Liver (tissue), 7 donors: ENCODE measurements at regions not wholly inside any gene's neighbourhood (a gene's known extent, or its start where the extent isn't known, plus 50 kb on each side); places are given as distances from the start of the nearest gene placed in this dataset.

Experiments used
- DNase-seq: peaks from one replicate; pipeline ENCODE4 v3.0.0-alpha.2; 2017; ENCODE audit warnings: low spot score
- H3K27ac ChIP-seq, 2 donors: one replicate each; pipeline ENCODE4 v1.7.0; 2013; ENCODE audit warnings: inconsistent platforms in 2 of 2, low read length in 2 of 2, control low read depth in 1 of 2, low read depth in 1 of 2, mild to moderate bottlenecking in 1 of 2
- H3K27me3 ChIP-seq, 4 donors: one replicate each; pipeline versions ENCODE4 v1.6.1 to v1.7.0; 2013; ENCODE audit warnings: low read length in 3 of 4, inconsistent platforms in 1 of 4, mild to moderate bottlenecking in 1 of 4, moderate library complexity in 1 of 4; ENCODE audit not compliant: control insufficient read depth in 4 of 4, insufficient read depth in 4 of 4
- H3K36me3 ChIP-seq, 4 donors: one replicate each; pipeline versions ENCODE4 v1.6.1 to v1.7.0; 2013; ENCODE audit warnings: low read length in 3 of 4, mild to moderate bottlenecking in 3 of 4, low read depth in 1 of 4, moderate library complexity in 1 of 4; ENCODE audit not compliant: control insufficient read depth in 4 of 4, insufficient read depth in 3 of 4
- H3K4me1 ChIP-seq, 4 donors: one replicate each; pipeline versions ENCODE4 v1.6.1 to v1.7.0; 2013; ENCODE audit warnings: low read length in 3 of 4, mild to moderate bottlenecking in 3 of 4, moderate library complexity in 1 of 4; ENCODE audit not compliant: control insufficient read depth in 4 of 4, insufficient read depth in 4 of 4
- H3K4me3 ChIP-seq, 3 donors: one replicate each; pipeline versions ENCODE4 v1.6.1 to v1.7.0; 2013; ENCODE audit warnings: low read length in 3 of 3, control low read depth in 1 of 3, low read depth in 1 of 3, mild to moderate bottlenecking in 1 of 3
- H3K9ac ChIP-seq, 2 donors: one replicate each; pipeline ENCODE4 v1.7.0; 2013; ENCODE audit warnings: low read length in 2 of 2, mild to moderate bottlenecking in 2 of 2, moderate library complexity in 2 of 2, control low read depth in 1 of 2, low read depth in 1 of 2
- H3K9me3 ChIP-seq, 4 donors: one replicate each; pipeline versions ENCODE4 v1.6.1 to v1.7.0; 2013; ENCODE audit warnings: low read length in 3 of 4; ENCODE audit not compliant: control insufficient read depth in 4 of 4
- ATF3 ChIP-seq: IDR thresholded peaks from 2 replicates; pipeline ENCODE4 v1.6.1; 2016; ENCODE audit warnings: antibody characterized with exemption
- FOXA1 ChIP-seq: IDR thresholded peaks from 2 replicates; pipeline ENCODE4 v1.6.1; 2016; ENCODE audit warnings: antibody characterized with exemption
- FOXA2 ChIP-seq: IDR thresholded peaks from 2 replicates; pipeline ENCODE4 v1.6.1; 2016; ENCODE audit warnings: antibody characterized with exemption
- GABPA ChIP-seq, 2 donors: IDR thresholded peaks in 1 of 2; conservative IDR thresholded peaks in 1 of 2; 2 replicates each; pipeline ENCODE4 v1.6.1; 2016; ENCODE audit warnings: antibody characterized with exemption in 2 of 2, mild to moderate bottlenecking in 1 of 2, moderate library complexity in 1 of 2
- HNF4A ChIP-seq, 2 donors: conservative IDR thresholded peaks; 2 replicates each; pipeline ENCODE4 v1.6.1; 2016; ENCODE audit warnings: antibody characterized with exemption in 2 of 2, mild to moderate bottlenecking in 2 of 2
- JUND ChIP-seq, 2 donors: IDR thresholded peaks; 2 replicates each; pipeline ENCODE4 v1.6.1; 2016; ENCODE audit warnings: antibody characterized with exemption in 2 of 2
- MAX ChIP-seq: IDR thresholded peaks from 2 replicates; pipeline ENCODE4 v1.6.1; 2016; ENCODE audit warnings: antibody characterized with exemption
- NR2F2 ChIP-seq: IDR thresholded peaks from 2 replicates; pipeline ENCODE4 v1.6.1; 2016; ENCODE audit warnings: antibody characterized with exemption
- RAD21 ChIP-seq, 2 donors: IDR thresholded peaks; 2 replicates each; pipeline ENCODE4 v1.6.1; 2016; ENCODE audit warnings: antibody characterized with exemption in 2 of 2, mild to moderate bottlenecking in 2 of 2
- REST ChIP-seq: IDR thresholded peaks from 2 replicates; pipeline ENCODE4 v1.6.1; 2016; ENCODE audit warnings: antibody characterized with exemption, mild to moderate bottlenecking
- RXRA ChIP-seq, 2 donors: IDR thresholded peaks; 2 replicates each; pipeline ENCODE4 v1.6.1; 2017 to 2018; ENCODE audit warnings: antibody characterized with exemption in 2 of 2, mild to moderate bottlenecking in 1 of 2
- SP1 ChIP-seq: IDR thresholded peaks from 2 replicates; pipeline ENCODE4 v1.6.1; 2018; ENCODE audit warnings: antibody characterized with exemption, mild to moderate bottlenecking
- TAF1 ChIP-seq: conservative IDR thresholded peaks from 2 replicates; pipeline ENCODE4 v1.6.1; 2016; ENCODE audit warnings: antibody characterized with exemption, mild to moderate bottlenecking
- YY1 ChIP-seq: IDR thresholded peaks from 2 replicates; pipeline ENCODE4 v1.6.1; 2016; ENCODE audit warnings: antibody characterized with exemption, mild to moderate bottlenecking
- ZBTB33 ChIP-seq: IDR thresholded peaks from 2 replicates; pipeline ENCODE4 v1.6.1; 2016; ENCODE audit warnings: antibody characterized with exemption
- WGBS: extraction: QIAGEN DNeasy Blood & Tissue Kit; methylation state at CpG from one replicate; pipeline ENCODE4 v1.1.7; 2013; 5-methylcytosine and 5-hydroxymethylcytosine counted together
- donor health status: healthy.
- donor health status: healthy.
- donor health status: healthy.
- donor health status: healthy.

GRCh38 chr6:142612956-142613355, 311.1 kb downstream of the ADGRG6 start:
- Histone ChIP-seq H3K4me3 (no peak overlapping the region), H3K27ac (no peak overlapping the region), H3K9ac (no peak overlapping the region), H3K27me3 (no peaks in the 10 kb centered on the region), H3K36me3 (no peaks in the 10 kb centered on the region), H3K4me1 (no peaks in the 10 kb centered on the region), H3K9me3 (peaks cover 0 to 5% (median 1%) of the 10 kb centered on the region in 4 donors)
- no peak for TF ChIP-seq ZBTB33
- no peak for TF ChIP-seq NR2F2
- no peak for TF ChIP-seq RXRA (IDR thresholded peaks at IDR 0.05)
- TF ChIP-seq GABPA (IDR thresholded peaks at IDR 0.05 in 1 of 2, conservative IDR thresholded peaks at IDR 0.05 in 1 of 2) = no peak
- TF ChIP-seq FOXA1 = no peak
- no peak for TF ChIP-seq RAD21 (IDR thresholded peaks at IDR 0.05)
- TF ChIP-seq YY1 = no peak
- TF ChIP-seq ATF3 = no peak
- no peak for TF ChIP-seq REST
- no peak for TF ChIP-seq HNF4A (conservative IDR thresholded peaks at IDR 0.05)
- no peak for TF ChIP-seq SP1
- TF ChIP-seq MAX = no peak
- 67% methylated on average over 3 of the region's 3 CpGs for WGBS
- DNase-seq = no peak

GRCh38 chr6:142613981-142614380, 312.2 kb downstream of the ADGRG6 start:
- H3K9me3 ChIP-seq = peaks cover 0 to 5% (median 1%) of the 10 kb centered on the region in 4 donors
- no peaks in the 10 kb centered on the region for H3K27me3 ChIP-seq
- no peak for DNase-seq
- H3K36me3 ChIP-seq = no peaks in the 10 kb centered on the region
- no peak overlapping the region for H3K9ac ChIP-seq
- H3K27ac ChIP-seq = no peak overlapping the region
- H3K4me3 ChIP-seq = no peak overlapping the region
- 95% methylated on average over 2 of the region's 2 CpGs for WGBS
- TF ChIP-seq JUND (IDR thresholded peaks at IDR 0.05) (no peak), GABPA (IDR thresholded peaks at IDR 0.05 in 1 of 2, conservative IDR thresholded peaks at IDR 0.05 in 1 of 2) (no peak), RXRA (IDR thresholded peaks at IDR 0.05) (no peak), MAX (no peak), ATF3 (no peak), YY1 (no peak), TAF1 (no peak), FOXA1 (no peak), SP1 (no peak), FOXA2 (no peak), NR2F2 (no peak), RAD21 (IDR thresholded peaks at IDR 0.05) (no peak)
- H3K4me1 ChIP-seq = no peaks in the 10 kb centered on the region
